RPMI8226 (cell line): ENCODE measurements at regions not wholly inside any gene's neighbourhood (a gene's known extent, or its start where the extent isn't known, plus 50 kb on each side); places are given as distances from the start of the nearest gene placed in this dataset.

ENCODE experiments used
- DNase-seq: peaks from one replicate; pipeline ENCODE4 v3.0.0-alpha.2; 2015

DNA sequence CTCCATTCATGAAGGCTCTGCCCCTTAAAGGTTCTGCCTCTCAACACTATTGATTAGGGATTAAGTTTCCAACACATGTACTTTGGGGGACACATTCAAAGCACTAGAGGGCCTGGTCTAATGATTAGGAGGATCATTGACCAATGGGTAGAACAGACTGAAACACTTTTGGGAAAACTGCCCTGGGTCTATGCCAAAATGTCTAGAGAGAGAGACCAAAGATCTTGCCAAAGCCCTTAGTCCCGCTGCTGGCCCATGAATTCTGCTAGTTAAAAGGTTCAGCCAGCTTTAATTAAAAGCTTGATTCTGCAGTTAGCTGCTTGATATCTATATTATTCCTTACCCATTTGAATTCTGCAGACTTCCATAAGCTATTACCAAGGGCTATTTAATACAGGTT lies 613.2 kb downstream of the SLC4A3 start:
- no peak for DNase-seq

DNA sequence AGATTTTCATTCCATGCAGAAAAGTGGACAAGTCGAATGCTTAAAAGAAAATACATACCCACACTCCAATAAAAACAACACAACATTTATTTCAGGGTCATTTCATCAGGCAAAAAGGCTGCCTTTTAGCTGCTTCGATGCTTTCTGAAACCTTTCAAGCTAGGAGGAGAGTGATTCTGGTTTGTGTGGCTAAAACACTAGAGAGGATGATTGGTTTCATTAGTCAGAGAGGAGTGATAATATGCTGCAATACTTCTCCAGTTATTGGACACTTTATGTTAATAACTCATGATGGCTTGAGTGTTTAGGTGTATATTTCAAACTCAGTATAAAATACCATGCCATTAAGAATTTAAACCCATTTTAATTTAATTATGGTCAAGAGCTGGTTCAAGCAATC lies 614.0 kb downstream of the SLC4A3 start:
- DNase-seq, result no peak

DNA sequence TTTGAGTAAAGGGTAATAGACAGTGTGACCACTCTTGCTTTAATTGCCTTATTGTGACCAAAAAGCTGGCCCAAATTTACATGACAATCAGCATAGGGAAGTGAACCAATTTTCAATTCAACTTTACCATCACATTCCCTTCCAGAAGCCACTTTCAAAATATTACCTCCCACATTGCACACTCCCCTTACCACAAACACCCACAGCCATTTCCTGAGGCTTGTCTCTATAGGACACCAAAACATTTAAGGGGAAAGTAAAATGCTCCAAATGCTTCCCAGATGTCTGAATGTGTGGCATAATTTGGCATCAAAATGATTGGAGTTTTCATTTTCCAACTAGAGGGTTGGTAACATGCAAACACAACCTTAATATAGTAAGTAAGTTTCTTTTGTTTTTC lies 616.1 kb downstream of the SLC4A3 start:
- no peak for DNase-seq

DNA sequence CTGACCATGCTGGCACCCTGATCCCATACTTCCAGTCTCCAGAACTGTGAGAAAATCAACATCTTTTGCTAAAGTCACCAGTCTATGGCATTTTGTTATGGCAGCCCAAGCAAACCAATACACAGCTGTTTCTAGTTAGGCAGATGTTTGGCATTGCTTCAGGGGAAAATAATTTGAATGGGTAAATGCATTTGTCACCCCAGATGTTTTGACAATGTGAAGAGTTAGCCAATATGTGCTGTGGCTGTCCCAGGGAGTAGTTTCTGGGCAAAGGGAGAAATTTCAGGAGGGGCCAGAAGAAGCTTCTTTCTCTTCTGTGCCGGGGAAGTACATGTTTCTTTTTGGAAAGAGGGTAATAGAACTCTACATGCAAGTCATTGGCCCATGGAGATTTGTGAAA lies 619.0 kb downstream of the SLC4A3 start:
- no peak for DNase-seq

DNA sequence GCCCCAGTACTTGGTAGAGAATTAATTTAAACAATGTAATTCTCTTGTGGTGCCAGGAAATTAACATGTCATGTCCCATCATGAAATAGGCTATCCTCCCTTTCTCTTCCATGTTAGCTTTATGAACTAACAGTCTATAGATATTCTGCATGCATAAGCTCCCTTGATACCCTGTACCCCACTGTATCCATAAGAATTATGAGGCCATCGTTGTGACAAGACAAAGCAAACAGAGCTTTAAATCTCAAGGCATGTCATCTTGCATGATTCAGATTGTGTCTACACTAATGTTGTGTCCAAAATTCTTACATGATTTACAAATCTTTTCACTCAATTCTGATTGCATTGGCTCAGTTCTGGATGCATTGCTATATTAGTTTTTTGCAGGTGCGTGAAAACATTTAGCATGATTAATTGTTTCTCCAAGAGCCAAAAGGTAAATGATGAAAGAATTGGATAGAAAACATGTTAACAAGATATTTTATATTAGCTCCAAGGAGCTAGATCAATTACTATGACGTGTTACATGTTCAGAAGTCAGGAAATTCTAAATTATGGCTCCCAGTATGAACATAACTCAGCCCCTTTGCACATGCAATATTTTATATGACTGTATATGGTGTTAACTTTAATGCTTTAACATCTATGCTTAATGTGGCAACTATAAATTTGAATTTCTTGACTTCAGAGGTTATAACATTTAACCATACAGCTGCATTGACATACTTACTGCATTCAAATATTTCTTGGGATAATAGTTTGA lies 620.3 kb downstream of the SLC4A3 start:
- no peak for DNase-seq

DNA sequence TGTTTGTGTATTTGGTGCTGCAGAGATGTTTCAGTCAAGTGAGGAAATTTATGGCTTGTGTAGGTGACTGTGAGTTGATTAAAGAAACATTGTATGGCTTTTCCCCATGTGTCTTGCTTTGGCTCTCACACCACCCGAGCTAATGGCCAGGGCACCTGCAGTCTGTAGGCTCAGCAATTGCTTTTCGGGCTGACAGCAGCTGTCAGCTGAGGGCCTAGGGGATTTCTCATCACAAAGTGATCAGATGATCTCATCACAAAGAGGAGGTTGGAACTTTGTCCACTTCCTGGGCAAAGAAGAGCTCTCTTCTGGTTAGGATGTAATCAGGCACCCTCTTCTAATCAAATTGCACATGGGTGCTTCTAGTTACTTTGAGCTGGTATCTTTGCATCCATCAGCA lies 632.2 kb downstream of the SLC4A3 start:
- no peak for DNase-seq

DNA sequence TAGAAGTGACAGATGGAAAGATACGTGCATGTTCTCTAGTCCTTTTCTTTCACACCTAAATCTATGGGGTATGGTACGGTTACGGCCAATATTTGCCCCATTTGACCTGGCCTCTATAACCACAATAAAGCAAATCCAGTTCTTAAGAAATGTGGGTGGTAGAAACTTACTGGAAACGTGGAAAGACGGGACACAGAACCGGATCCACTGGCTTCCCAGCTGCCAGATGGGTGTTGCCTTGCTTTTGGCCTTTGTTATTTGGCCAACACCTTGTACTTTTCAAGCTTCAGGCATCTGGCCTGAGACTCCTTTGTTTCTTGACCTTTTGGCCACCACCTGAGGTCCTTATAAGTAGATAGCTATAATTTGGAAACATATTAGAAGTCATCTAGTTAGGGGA lies 635.9 kb downstream of the SLC4A3 start:
- DNase-seq, result no peak

DNA sequence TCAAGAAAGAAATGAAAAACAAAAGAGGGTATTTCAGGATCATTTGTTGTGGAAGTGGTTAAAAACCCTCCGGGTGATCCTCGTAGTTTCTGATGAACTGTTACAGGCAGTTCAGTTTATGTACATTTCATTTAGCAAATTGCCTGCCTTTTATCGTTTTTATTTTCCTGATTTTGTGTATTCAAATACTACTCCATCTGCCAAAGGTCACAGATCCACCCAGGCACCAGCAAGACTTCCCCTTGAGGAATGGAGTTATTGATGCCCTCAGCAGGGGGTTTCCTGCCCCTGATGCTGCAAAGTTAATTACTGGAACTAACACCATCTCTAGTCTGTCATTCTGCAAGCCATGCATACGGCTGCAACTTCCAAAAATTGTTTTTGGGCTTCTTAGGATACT lies 641.9 kb downstream of the SLC4A3 start:
- DNase-seq, result no peak

DNA sequence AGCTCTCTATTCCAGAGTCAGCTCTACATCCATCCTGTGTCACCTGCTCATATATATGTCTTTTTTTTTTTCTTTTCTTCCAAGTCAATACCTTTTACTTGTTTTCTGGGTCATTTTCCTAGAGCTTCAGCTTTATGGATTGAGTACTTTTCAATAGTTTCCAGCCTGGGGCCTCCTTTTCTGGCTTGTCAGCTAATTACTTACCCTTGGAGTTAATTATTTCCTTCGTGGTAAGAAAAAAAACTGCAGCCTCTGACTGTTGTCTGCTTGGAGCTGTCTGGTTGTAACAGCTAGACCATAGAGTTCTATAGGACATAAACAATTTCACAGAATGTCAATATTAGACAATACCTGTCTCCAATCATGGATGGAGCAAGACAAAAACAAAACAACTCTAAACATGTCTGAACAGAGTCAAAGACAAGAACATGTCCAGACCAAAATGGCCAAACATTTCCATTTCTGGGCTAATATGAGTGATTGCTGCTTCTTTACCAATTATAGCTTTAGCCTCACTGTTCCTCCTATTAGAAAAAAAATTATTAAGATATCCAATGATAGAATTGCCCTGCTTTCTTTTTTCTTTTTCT lies 643.1 kb downstream of the SLC4A3 start:
- no peak for DNase-seq

DNA sequence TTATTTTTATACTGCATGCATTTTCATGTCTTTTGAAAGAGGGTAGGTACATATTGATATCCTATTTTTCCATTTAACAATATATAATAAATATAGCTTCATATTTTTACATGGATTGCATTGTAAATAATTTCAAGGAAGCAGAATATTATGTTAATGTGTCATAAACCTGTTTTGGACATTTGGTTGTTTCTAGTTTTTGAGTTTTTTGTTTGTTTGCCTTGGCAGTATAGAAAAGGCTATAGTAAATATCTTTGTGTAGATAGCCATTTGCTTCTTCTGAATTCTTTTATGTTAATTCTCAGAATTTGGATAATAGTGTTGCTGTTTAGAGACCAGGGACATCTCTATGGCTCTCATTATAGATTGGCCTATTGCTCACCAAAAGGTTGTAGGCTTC lies 645.2 kb downstream of the SLC4A3 start:
- DNase-seq, result no peak

DNA sequence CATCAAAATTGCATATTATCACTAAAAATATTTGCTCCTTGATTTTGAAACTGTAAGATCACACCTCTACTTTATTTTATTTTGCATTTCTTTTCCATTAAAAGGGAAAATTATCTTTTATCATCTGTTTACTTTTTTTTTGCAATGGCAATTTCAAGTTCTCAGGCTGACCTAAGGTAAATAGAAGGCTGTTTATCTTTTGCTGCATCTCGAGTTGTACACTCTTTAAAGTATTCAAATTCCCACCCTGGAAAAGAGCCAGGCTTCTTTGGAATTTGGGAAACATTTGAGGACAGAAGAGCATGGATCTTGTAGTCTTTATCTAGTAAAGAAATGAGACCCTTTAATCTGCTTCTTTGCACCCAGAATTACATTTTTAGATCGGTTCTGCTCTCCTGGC lies 645.7 kb downstream of the SLC4A3 start:
- DNase-seq, result no peak

DNA sequence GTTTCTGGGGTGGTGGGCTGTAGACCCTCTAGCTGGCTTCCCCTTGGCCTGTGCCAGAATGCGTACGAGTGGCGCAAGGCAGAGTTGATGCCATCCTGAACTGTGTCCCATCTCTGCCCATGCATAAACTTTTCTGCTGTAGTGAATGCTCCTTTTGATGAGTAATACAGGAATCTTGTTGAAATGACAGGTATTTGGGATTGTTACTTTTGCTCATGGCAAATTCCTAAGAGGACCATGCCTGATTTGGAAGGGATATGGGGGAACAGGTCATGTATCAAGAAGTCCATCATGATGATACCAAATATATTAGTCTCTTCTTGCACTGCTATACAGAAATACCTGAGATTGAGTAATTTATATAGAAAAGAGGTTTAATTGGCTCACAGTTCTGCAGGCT lies 648.0 kb downstream of the SLC4A3 start:
- no peak for DNase-seq

DNA sequence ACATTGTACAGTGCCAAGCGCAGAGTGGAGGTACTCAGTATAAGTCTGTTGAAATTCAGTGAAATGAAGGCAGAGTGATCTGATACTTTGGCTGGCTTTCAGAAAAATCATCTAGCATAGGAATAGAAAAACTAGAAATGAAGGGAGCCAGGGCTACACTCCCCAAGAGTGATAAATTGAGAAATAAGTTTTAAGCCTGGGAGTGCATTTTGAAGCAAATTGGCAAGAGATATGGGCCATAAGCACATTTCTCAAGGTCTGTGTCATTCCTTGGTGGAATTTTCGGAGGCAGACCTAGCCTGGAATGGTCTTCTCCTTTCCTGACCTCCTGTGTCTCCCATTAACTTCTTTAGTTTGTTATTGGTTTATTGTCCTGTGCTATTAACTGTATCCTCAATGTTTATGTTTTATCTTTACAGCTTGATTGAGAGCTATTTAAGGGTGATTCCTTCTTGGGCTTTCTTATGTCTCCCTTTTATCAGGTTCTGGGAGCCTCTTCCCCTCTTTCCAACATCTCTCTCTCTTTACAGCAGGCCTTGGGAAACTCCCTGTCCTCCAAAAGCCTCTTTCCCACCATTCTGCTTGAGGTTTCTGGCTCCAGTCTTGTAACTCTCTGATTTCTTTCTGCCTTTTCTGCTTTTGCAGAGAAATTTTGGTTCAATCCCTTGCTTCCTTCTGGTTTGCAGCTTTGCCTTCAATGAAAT lies 649.5 kb downstream of the SLC4A3 start:
- DNase-seq, result no peak

DNA sequence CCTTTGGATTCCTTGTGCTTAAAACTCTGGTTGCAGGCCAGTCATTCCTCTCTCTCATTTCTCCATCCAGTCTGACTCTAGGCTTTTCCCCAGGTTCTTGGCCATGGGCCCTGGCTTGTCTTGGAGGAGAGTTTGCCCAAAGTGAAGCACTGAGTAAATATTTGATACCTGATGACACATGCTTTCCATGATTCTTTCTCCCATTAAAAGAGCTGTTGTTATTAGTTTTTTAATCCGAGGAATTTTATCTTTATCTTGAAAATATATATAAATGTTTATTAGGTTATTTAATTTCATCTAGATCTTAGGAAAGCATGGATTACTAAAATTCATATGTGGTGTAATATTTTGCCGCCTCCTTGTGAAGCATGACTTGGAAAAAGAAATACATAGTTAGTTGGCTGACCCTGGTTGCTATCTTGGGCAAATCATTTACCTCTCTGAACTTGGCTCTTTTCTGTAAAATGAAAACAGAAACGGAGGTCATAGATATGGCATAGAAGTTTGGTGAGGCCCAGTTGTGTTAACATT lies 650.1 kb downstream of the SLC4A3 start:
- no peak for DNase-seq

DNA sequence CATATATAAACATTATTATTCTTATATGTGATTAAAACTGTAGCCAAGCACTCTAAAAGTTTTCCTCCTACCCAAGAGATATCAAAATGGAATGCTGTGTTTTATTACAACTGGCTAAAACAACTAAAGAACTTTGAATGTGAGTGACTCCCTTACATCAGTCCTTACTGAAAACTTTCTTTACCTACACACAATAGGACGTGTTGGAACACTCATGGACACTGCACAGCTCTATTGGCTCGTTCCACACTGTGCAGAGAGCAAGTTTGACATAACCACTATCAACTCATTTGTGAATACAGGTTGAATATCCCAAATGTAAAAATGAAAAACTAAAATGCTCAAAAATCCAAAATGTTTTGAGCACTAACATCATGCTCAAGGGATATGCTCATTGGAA lies 650.6 kb downstream of the SLC4A3 start:
- no peak for DNase-seq

DNA sequence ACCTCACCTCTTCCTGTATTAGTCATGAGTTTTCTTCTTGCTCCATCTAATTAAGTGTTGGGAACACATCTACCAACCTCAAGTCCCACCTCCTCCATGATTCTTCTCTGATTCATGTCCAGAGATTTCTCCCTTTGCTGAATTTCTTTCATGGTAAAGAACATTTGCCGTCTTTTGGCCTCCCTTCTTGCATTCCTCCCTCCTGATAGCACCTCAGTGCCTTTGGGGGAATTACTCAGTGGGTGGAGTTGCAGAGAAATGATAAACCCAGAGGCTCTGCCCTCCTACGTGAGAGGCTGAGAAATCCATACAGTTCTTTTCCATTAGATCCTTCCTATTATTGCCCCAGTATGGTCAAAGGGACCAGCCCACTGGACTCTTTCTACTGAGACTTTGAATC lies 651.9 kb downstream of the SLC4A3 start:
- no peak for DNase-seq

DNA sequence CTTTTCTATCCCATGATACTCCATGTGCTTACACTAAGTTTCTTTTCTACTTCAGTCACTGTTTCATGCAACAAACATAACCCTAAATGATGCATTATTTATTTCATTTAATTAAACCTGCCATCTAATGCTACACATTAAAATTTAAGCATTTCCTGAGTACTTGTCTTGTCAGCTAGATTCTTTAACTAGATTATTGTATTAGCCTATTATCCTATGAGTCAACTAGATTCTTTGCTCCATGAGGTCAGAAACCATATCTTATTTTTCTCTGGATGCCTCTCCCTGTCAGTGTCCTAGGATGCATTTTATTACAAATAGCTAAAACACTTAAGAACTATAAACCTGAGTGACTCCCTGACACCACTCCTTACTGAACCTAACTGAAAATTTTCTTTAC lies 652.4 kb downstream of the SLC4A3 start:
- DNase-seq, result no peak

DNA sequence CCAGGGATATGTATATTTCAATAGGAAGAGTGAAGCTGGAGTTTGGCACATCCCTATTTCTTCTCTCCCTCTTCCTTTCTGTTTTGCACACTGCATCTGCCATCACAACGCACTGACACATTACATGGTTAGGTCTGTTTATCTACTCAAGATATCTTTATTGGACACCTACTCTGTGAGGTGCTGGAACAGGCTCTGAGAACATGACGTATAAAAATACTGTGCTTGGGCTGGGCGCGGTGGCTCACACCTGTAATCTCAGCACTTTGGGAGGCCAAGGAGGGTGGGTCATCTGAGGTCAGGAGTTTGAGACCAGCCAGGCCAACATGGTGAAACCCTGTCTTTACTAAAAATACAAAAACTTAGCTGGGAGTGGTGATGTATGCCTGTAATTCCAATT lies 653.3 kb downstream of the SLC4A3 start:
- DNase-seq, result no peak

DNA sequence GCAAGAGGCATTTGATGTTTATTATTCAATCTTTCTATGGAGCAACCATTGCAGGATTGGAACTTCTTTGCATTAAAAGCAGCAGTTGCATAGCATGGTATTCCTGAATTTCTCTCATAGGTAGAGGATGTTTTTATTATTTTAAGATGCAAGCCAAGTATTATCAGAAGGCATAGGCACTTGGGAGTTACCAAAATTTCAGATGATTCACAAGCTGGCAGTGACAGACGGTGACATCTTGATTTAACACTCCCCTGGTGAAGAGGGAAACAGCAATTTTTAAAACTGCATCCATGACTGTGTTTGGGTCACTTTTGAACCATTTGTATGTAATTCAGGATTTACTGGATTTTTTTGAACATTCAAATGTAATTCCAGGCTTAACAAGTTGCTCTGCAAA lies 654.3 kb downstream of the SLC4A3 start:
- no peak for DNase-seq

DNA sequence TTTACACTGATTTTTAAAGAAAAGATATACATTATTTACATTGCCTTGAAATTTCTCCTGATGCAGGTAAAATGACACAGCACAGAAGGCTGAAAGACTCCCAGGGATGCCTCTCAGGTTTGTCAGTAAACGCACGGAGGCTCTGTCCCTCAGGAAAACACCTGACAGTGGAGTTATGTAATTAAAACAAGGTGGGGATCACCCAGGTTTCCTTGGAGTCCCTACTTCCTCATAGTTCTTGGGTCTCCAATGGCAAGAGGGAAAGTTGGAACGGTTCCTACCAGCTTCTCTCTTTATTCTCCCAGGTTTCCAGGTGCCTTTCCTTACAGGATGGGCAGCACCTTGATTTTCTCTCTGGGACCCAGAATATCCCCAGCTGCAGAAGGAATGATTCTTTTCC lies 654.8 kb downstream of the SLC4A3 start:
- DNase-seq, result no peak

DNA sequence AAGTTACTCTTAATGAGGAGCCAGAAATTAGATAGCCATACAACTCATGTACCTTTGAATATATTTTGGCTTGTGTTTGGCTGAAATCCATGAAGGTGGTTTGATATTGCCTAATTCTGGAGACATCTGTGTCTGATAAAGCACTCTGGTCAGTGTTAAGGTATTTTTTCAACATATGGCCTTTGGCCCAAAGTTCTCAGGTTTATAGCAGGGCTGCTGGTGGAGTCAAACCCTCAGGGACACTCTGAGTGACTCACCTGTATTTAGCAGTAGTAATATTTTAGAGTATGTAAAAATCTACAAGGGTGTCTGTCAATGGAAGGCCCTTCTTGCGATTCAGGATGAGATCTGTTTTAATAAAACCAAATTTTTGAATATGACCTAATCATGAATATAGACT lies 666.5 kb downstream of the SLC4A3 start:
- DNase-seq, result no peak

DNA sequence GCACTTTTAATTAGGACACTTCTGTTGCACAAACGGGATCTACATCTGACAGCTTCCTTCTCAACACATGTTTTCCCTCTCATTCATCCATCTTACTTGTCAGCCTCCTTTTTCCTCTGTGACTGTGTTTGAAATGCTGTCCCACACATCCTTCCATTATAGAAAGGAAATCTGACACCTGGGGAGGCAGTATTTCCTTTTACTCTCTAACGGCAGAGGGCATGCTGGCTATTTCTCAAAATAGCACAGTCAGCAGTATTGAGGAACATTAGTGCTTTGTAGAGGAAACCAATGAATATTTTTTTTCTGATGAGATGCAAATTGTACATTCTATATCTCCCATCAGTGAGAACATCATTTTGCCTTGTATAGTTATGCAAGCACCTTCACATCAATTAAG lies 668.7 kb downstream of the SLC4A3 start:
- no peak for DNase-seq

DNA sequence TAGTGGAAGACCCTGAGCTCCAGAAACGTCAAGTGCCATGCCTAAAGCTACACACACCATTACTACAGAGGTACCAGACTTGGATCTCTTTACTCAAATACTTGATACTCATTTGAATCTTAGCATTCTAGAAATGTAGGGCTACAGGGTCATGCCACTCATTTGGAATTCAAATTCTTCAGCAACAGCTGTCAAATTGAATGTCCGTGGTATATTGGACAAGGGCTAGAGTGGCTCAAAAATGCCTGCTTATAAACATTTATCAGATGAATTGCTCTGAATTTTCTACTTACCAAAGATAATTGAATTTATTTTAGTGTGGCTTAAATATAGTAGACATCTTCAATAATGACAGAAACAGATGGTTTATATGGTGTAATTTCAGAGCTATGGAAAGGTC lies 669.7 kb downstream of the SLC4A3 start:
- no peak for DNase-seq

DNA sequence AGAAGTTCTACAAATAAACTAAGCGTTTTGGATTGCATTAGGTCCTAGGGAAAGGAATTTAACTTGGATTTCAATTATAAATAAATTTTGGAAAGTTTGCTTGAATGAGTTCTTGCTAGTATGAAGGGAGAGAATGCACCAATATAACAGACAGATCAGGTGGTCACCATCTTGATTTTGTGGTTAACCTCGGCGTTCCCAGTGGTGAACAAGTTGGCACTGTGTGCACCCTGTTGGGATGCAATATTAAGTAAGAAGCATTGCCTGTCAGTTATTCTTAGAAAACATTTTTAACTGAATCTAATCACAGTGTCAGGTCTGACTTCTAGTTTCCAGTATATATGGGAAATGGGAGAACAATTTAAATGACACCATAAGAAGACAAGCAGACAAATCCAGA lies 673.4 kb downstream of the SLC4A3 start:
- DNase-seq, result no peak
